Femur (tissue), 1 donor: ENCODE measurements at regions not wholly inside any gene's neighbourhood (a gene's known extent, or its start where the extent isn't known, plus 50 kb on each side); places are given as distances from the start of the nearest gene placed in this dataset.
"Not testable (repeated sequence)": the region's sequence is repeated elsewhere in the genome, so short reads cannot be mapped to it uniquely, and the experiment has no call there.

ENCODE experiments used
- DNase-seq: peaks from one replicate; pipeline ENCODE4 v3.0.0-alpha.2; 2017

GRCh38 chr10:30695481-30696236 lies 66.1 kb upstream of the LYZL2 start:
- not testable (repeated sequence) for DNase-seq

- DNase-seq: no peak
Measured at GRCh38 chr10:30694518-30695228, 65.1 kb upstream of the LYZL2 start.

DNA sequence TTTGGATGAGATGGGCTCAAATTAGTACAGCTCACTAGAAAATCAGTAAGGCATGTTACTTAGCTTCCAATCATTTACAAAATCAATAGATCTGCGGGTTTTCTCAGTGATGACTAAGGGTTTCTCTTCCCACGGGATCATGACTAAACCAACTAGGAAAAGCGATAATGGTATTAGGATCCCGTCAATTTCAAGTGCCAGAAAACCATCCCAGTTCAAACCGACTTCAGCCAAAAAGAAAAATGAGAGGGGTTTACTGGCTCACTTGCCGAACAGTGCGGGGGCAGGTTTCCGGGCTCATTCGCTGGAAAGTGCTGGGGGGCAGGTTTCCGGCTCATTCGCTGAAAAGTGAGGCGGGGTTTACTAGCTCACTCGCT lies 62.1 kb upstream of the LYZL2 start:
- peak; percentile 74 for DNase-seq

DNA sequence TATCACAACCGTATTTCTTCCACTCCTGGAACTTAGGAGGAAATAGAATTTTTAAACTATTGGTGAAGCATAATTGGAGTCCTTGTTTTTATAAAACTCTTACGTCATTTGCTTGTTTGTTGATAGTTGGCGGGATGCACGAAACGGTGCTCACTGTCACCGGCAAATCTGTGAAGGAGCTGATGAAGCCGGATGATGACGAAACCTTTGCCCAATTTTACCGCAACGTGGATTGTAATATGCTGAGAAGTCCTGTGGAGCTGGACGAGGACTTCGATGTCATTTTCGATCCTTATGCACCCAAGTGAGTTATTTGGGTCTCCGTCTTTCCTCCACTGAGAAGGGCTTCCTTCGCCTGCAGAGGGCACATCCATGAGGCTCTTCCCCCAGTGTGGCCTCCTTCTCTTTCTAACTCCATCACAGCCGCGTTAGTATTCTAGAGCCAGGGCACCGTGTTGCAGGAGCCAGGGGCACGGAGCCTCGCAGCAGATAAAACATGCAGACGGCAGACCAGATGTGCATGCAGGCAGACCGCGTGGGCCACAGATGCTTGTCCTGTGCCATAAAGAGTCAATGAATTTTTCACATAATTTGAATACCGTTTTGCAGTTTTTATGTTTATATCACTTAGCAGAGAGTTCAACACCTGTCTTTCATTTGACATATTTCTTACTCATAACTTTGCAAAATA lies 61.5 kb upstream of the LYZL2 start:
- DNase-seq: not testable (repeated sequence)

DNA sequence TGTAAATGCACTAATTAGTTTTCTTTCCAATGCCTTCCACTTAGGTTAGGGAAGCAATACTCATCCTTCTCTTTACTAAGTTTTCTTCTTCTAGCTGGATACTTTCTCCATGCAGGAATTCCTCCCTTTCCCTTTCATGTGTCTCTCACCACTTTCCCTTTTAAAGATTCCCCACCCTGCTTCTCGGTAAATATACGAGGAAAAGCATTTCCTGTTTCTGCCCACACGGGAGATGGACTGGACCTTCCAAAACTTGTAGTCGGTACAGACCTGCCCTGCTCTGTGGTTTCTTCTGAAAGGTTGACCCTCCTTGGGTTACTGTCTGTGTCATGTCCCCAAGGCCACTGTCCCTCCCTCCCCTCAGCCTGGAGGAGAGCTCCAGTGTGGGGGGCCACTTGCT lies 58.9 kb upstream of the LYZL2 start:
- no peak for DNase-seq

DNA sequence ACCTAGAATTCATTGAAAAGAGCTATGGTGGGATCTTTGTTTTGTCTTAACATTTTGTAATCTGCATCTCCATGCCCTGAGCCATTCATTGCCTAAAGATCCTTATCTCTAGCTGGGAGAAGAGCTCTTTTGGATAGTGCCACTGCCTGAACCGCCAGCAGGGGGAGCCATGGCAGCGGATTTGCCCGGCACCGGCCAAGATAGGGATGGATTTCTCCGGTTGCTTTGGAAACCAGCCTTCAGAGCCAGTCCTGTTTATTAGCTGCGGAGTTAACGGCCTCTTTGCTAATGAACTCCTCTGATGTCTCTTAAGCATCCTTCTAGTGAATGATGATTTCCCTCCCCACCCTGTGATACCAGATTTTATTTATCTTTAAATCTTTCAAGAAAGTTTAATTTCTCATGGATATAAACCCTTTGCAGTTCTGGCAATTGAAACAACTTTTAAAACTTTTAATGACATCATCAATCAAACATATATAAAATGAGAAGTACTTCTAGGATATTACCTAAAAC lies 58.2 kb upstream of the LYZL2 start:
- DNase-seq: peak; percentile 89

DNA sequence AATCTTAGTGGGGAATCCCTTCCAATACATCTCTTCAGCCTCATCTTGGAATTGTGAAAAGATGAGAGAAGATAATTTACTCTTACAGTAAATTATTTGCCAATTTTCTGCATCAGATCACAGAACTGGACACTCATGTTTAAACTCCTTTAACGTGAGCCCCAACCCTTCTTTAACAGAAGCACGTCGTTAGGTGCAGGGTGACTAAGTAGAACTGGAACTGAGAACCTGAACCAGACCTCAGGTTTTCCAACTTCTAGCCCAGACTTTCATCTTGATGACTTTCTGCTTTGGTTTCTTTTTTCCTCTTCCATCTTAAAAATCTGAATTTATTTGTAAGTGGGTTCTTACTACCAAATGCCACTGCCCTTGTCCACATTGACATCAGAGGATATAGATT lies 57.2 kb upstream of the LYZL2 start:
- DNase-seq: no peak

DNA sequence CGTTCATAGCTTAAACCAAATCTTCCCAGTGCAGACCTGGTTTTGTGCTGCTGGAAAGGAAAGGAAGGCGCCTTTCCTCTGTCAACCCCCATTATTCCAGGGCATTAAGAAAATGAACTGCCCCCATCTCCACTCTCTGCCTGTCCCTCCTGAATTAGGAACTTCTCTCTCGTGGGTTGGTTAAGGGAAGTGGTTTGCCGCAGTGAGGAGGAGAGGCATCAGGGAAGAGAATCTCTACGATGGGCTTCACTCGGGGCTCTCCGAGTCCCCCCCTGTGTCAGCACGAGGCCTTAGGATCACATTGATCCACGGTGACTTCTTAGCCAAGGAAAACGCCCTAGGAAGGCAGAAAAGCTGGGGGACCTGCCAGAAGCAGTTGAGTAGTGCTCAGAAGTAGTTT lies 53.9 kb upstream of the LYZL2 start:
- DNase-seq: no peak

- not testable (repeated sequence) for DNase-seq
Measured at GRCh38 chr10:30682377-30683199, 53.0 kb upstream of the LYZL2 start.

GRCh38 chr10:30680908-30681307 lies 51.4 kb upstream of the LYZL2 start:
- no peak for DNase-seq
